H9 (cell line): ENCODE measurements at regions not wholly inside any gene's neighbourhood (a gene's known extent, or its start where the extent isn't known, plus 50 kb on each side); places are given as distances from the start of the nearest gene placed in this dataset.
A peak's percentile ranks its signal among the peaks of the same experiment; 100 is the strongest.

ENCODE experiments used
- DNase-seq: peaks from one replicate; pipeline ENCODE4 v3.0.0-alpha.2; 2017
- H2AFZ ChIP-seq: one replicate; pipeline ENCODE4 v1.6.1; 2013; ENCODE audit warnings: mild to moderate bottlenecking, low read length, control low read depth, moderate library complexity
- H2AK5ac ChIP-seq: 2 replicates; pipeline ENCODE4 v1.6.1; 2013; ENCODE audit warnings: low read length, control low read depth, mixed read lengths; ENCODE audit not compliant: insufficient read length
- H2BK120ac ChIP-seq: one replicate; pipeline ENCODE4 v1.6.1; 2013; ENCODE audit warnings: low read depth, mild to moderate bottlenecking, low read length, control low read depth, inconsistent platforms; ENCODE audit not compliant: poor library complexity, severe bottlenecking
- H2BK12ac ChIP-seq: 2 replicates; pipeline ENCODE4 v1.6.1; 2013; ENCODE audit warnings: low read length, control low read depth, mixed read lengths, low read depth; ENCODE audit not compliant: insufficient read length
- H2BK15ac ChIP-seq: 2 replicates; pipeline ENCODE4 v1.6.1; 2013; ENCODE audit warnings: low read depth, low read length, control low read depth
- H2BK20ac ChIP-seq: one replicate; pipeline ENCODE4 v1.6.1; 2013; ENCODE audit warnings: low read depth, mild to moderate bottlenecking, low read length, control low read depth, inconsistent platforms; ENCODE audit not compliant: poor library complexity, severe bottlenecking
- H2BK5ac ChIP-seq: 2 replicates; pipeline ENCODE4 v1.6.1; 2013; ENCODE audit warnings: low read length, control low read depth, mixed read lengths; ENCODE audit not compliant: insufficient read length
- H3K14ac ChIP-seq: 2 replicates; pipeline ENCODE4 v1.6.1; 2013; ENCODE audit warnings: low read length, control low read depth; ENCODE audit not compliant: insufficient read depth
- H3K18ac ChIP-seq: 2 replicates; pipeline ENCODE4 v1.6.1; 2013; ENCODE audit warnings: low read depth, mild to moderate bottlenecking, mixed read lengths, low read length, control low read depth; ENCODE audit not compliant: insufficient read length
- H3K23ac ChIP-seq: 2 replicates; pipeline ENCODE4 v1.6.1; 2013; ENCODE audit warnings: low read length, control low read depth, mixed read lengths, low read depth; ENCODE audit not compliant: insufficient read length
- H3K23me2 ChIP-seq: 2 replicates; pipeline ENCODE4 v1.6.1; 2013; ENCODE audit warnings: low read depth, mild to moderate bottlenecking, mixed read lengths, low read length, control low read depth; ENCODE audit not compliant: insufficient read length, poor library complexity, severe bottlenecking
- H3K27ac ChIP-seq: 2 replicates; pipeline ENCODE4 v1.5.1; 2013; ENCODE audit warnings: low read length, control low read depth, mixed read lengths, low read depth; ENCODE audit not compliant: insufficient read length
- H3K27me3 ChIP-seq: 2 replicates; pipeline ENCODE4 v1.6.1; 2013; ENCODE audit warnings: low read length, control low read depth, inconsistent platforms; ENCODE audit not compliant: insufficient read depth
- H3K4ac ChIP-seq: 2 replicates; pipeline ENCODE4 v1.6.1; 2013; ENCODE audit warnings: low read depth, mild to moderate bottlenecking, control low read depth, inconsistent platforms, low read length, moderate library complexity
- H3K4me1 ChIP-seq: 2 replicates; pipeline ENCODE4 v1.6.1; 2013; ENCODE audit warnings: low read length, control low read depth, inconsistent platforms; ENCODE audit not compliant: insufficient read depth
- H3K4me2 ChIP-seq: 2 replicates; pipeline ENCODE4 v1.6.1; 2013; ENCODE audit warnings: low read length, control low read depth, mixed read lengths; ENCODE audit not compliant: insufficient read length, insufficient read depth
- H3K56ac ChIP-seq: 2 replicates; pipeline ENCODE4 v1.6.1; 2013; ENCODE audit warnings: low read depth, mild to moderate bottlenecking, mixed read lengths, low read length, control low read depth; ENCODE audit not compliant: insufficient read length
- H3K79me1 ChIP-seq: 2 replicates; pipeline ENCODE4 v1.6.1; 2013; ENCODE audit warnings: low read depth, mild to moderate bottlenecking, moderate library complexity, low read length, control low read depth, inconsistent platforms; ENCODE audit not compliant: insufficient read depth, poor library complexity, severe bottlenecking
- H3K79me2 ChIP-seq: 2 replicates; pipeline ENCODE4 v1.6.1; 2013; ENCODE audit warnings: low read length, control low read depth, inconsistent platforms; ENCODE audit not compliant: insufficient read depth
- H3K9ac ChIP-seq: 2 replicates; pipeline ENCODE4 v1.6.1; 2013; ENCODE audit warnings: low read length, control low read depth, mixed read lengths; ENCODE audit not compliant: insufficient read length; ENCODE audit errors: extremely low read depth
- H3K9me3 ChIP-seq: one replicate; pipeline ENCODE4 v1.6.1; 2013; ENCODE audit warnings: low read depth, low read length, inconsistent platforms; ENCODE audit not compliant: control insufficient read depth
- H3T11ph ChIP-seq: one replicate; pipeline ENCODE4 v1.6.1; 2013; ENCODE audit warnings: mild to moderate bottlenecking, low read length, control low read depth, inconsistent platforms
- H4K20me1 ChIP-seq: one replicate; pipeline ENCODE4 v1.6.1; 2013; ENCODE audit not compliant: control insufficient read depth, insufficient read length, insufficient read depth
- H4K5ac ChIP-seq: 2 replicates; pipeline ENCODE4 v1.6.1; 2013; ENCODE audit warnings: low read depth, mild to moderate bottlenecking, mixed read lengths, low read length, control low read depth; ENCODE audit not compliant: insufficient read length
- H4K8ac ChIP-seq: replicated peaks from 2 replicates; pipeline ENCODE4 v1.6.1; 2013; ENCODE audit warnings: low read length, control low read depth, mixed read lengths, low read depth; ENCODE audit not compliant: insufficient read length
- H4K91ac ChIP-seq: 2 replicates; pipeline ENCODE4 v1.6.1; 2013; ENCODE audit warnings: low read depth, mild to moderate bottlenecking, moderate library complexity, mixed read lengths, low read length, control low read depth; ENCODE audit not compliant: insufficient read length
- H3K27ac Mint-ChIP-seq, 3 experiments: 2 replicates in 2 of 3; 3 replicates in 1 of 3; pipeline ENCODE4 v1.8.0; 2020 to 2021; ENCODE audit warnings: mixed read lengths in 3 of 3, mild to moderate bottlenecking in 1 of 3, moderate library complexity in 1 of 3
- H3K27me3 Mint-ChIP-seq: 2 replicates; pipeline ENCODE4 v1.8.0; 2021; ENCODE audit warnings: low read depth, mild to moderate bottlenecking, moderate library complexity, mixed read lengths
- H3K36me3 Mint-ChIP-seq, 3 experiments: 2 replicates in 2 of 3; 3 replicates in 1 of 3; pipeline ENCODE4 v1.8.0; 2020 to 2021; ENCODE audit warnings: low read depth in 3 of 3, mixed read lengths in 3 of 3; ENCODE audit not compliant: insufficient read depth in 1 of 3
- H3K4me1 Mint-ChIP-seq, 2 experiments: 2 replicates each; pipeline ENCODE4 v1.8.0; 2020; ENCODE audit warnings: mixed read lengths in 2 of 2
- H3K4me3 Mint-ChIP-seq, 2 experiments: 2 replicates in 1 of 2; 3 replicates in 1 of 2; pipeline ENCODE4 v1.8.0; 2020 to 2021; ENCODE audit warnings: mild to moderate bottlenecking in 2 of 2, mixed read lengths in 2 of 2, moderate library complexity in 1 of 2
- H3K9me3 Mint-ChIP-seq, 2 experiments: 2 replicates in 1 of 2; 3 replicates in 1 of 2; pipeline ENCODE4 v1.8.0; 2020; ENCODE audit warnings: mild to moderate bottlenecking in 2 of 2, mixed read lengths in 2 of 2, moderate library complexity in 1 of 2
- WGBS: extraction: QIAGEN DNeasy Blood & Tissue Kit; methylation state at CpG from one replicate; pipeline ENCODE4 v1.1.7; 2013; ENCODE audit warnings: missing lambda C conversion rate, low lambda C conversion rate, mixed read lengths; ENCODE audit not compliant: insufficient read length; ENCODE audit errors: extremely low coverage; 5-methylcytosine and 5-hydroxymethylcytosine counted together
- TF ChIP-seq, protein P1 (sequence below): fragments of 200-600 bp; sonication (generic); conservative IDR thresholded peaks from 3 replicates; pipeline ENCODE4 v1.8.0; 2021; ENCODE audit warnings: antibody characterized with exemption, mild to moderate bottlenecking

DNA sequence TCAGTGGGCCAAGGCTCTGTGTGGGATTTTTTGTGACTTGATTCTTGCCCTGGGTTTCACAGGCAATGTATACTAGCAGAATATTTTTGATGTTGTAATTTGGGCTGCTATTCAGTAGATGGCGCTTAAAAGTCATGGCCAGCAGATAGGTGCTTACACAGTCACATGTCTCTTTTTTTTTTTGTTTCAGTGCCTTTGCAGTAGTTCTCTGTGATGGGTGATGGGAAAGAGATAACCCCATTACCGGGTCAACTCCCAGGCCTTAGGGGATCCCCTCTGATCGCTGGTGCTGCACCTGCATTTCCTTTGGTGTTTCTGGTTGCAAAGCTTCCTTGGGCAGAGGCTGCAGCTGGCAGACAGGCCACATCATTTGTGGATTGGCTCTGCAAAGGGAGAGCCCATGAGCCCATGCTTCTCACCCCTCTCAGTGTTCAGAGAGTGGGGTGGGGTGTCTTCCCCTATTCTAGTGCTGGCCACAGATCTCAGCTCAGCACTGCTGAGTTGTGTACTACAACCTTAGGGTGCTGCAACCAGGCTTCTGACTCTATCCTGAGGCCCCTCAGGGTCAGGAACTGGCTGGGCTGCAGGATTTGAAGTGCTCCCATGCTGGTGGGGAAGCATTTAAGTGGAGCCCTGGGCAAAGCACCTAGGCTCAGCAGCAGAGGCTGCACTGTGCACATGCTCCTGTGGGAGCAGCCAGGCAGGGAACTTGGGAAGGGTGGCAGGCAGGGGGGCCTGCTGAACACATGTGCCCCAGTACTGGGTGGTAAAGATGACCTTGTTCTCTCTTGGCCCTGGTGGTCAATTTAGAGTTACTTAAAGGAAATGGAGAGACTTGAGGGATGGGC is 219.8 kb upstream of the SPHKAP start:
- H3K23ac ChIP-seq, result no peak overlapping the region
- H3K4me1 ChIP-seq, result no peaks in the 10 kb centered on the region
- no peak overlapping the region for H2AFZ ChIP-seq
- no peaks in the 10 kb centered on the region for H4K20me1 ChIP-seq
- H3K14ac ChIP-seq, result no peak overlapping the region
- H2AK5ac ChIP-seq, result no peak overlapping the region
- no peaks in the 10 kb centered on the region for H3K23me2 ChIP-seq
- Mint-ChIP-seq H3K4me3 (no peak overlapping the region), H3K27me3 (no peaks in the 10 kb centered on the region; the same call in 1 of the 2 replicates), H3K27ac (no peak overlapping the region; a peak in 1 of 7 replicates), H3K36me3 (peaks cover 26 to 28% (median 27%) of the 10 kb centered on the region in 3 experiments), H3K4me1 (no peaks in the 10 kb centered on the region; a peak in 1 of 4 replicates), H3K9me3 (peaks cover 35 to 38% of the 10 kb centered on the region in 2 experiments)
- H4K91ac ChIP-seq, result no peak overlapping the region
- TF ChIP-seq, protein P1, sequence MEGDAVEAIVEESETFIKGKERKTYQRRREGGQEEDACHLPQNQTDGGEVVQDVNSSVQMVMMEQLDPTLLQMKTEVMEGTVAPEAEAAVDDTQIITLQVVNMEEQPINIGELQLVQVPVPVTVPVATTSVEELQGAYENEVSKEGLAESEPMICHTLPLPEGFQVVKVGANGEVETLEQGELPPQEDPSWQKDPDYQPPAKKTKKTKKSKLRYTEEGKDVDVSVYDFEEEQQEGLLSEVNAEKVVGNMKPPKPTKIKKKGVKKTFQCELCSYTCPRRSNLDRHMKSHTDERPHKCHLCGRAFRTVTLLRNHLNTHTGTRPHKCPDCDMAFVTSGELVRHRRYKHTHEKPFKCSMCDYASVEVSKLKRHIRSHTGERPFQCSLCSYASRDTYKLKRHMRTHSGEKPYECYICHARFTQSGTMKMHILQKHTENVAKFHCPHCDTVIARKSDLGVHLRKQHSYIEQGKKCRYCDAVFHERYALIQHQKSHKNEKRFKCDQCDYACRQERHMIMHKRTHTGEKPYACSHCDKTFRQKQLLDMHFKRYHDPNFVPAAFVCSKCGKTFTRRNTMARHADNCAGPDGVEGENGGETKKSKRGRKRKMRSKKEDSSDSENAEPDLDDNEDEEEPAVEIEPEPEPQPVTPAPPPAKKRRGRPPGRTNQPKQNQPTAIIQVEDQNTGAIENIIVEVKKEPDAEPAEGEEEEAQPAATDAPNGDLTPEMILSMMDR, result peak; percentile 52; the same call in 2 of the 3 replicates
- no peak overlapping the region for H3K27ac ChIP-seq
- no peak overlapping the region for H3K9ac ChIP-seq
- no peak overlapping the region for H3T11ph ChIP-seq
- H3K18ac ChIP-seq, result no peak overlapping the region
- H3K4ac ChIP-seq, result no peak overlapping the region
- no peak overlapping the region for H4K5ac ChIP-seq
- no peak overlapping the region for H2BK20ac ChIP-seq
- no peaks in the 10 kb centered on the region for H3K79me1 ChIP-seq
- no peak for DNase-seq
- no peak overlapping the region for H4K8ac ChIP-seq
- H3K56ac ChIP-seq, result no peak overlapping the region
- H3K79me2 ChIP-seq, result no peaks in the 10 kb centered on the region
- H2BK12ac ChIP-seq, result no peak overlapping the region
- no peaks in the 10 kb centered on the region for H3K27me3 ChIP-seq
- no peak overlapping the region for H3K4me2 ChIP-seq
- no peak overlapping the region for H2BK5ac ChIP-seq
- H2BK15ac ChIP-seq, result no peak overlapping the region
- no peaks in the 10 kb centered on the region for H3K9me3 ChIP-seq
- WGBS, result no CpG with 5 or more reads among the region's 3 CpGs
- no peak overlapping the region for H2BK120ac ChIP-seq
